ENCODE measurements at regions not wholly inside any gene's neighbourhood (a gene's known extent, or its start where the extent isn't known, plus 50 kb on each side); places are given as distances from the start of the nearest gene placed in this dataset.

GRCh38 chr10:130232166-130233034, 96.2 kb downstream of the GLRX3 start:
- TF ChIP-seq CTCF (IDR thresholded peaks at IDR 0.05), result no peak
- no peak for TF ChIP-seq POLR2AphosphoS5 (IDR thresholded peaks at IDR 0.05)
- no peak for TF ChIP-seq POLR2A (IDR thresholded peaks at IDR 0.05)
